H1 (cell line): ENCODE measurements at regions not wholly inside any gene's neighbourhood (a gene's known extent, or its start where the extent isn't known, plus 50 kb on each side); places are given as distances from the start of the nearest gene placed in this dataset.

Experiments
- EGR1 ChIP-seq: IDR thresholded peaks from 2 replicates; pipeline ENCODE4 v1.6.1; 2011; ENCODE audit warnings: low read depth, low read length, borderline replicate concordance
- FOSL1 ChIP-seq: IDR thresholded peaks from 2 replicates; pipeline ENCODE4 v1.6.1; 2011; ENCODE audit warnings: mild to moderate bottlenecking, low read depth, low read length, moderate library complexity; ENCODE audit not compliant: insufficient read depth
- HDAC2 ChIP-seq, 2 experiments: fragments of 300-600 bp in 1 of 2; sonication (generic) in 1 of 2; IDR thresholded peaks; 2 replicates each; pipeline ENCODE4 v1.6.1; 2011 to 2012; ENCODE audit warnings: low read depth in 2 of 2, low read length in 2 of 2, mild to moderate bottlenecking in 2 of 2, moderate library complexity in 2 of 2, borderline replicate concordance in 1 of 2, inconsistent platforms in 1 of 2
- SAP30 ChIP-seq: fragments of 300-600 bp; sonication (generic); IDR thresholded peaks from 2 replicates; pipeline ENCODE4 v1.7.1; 2012; ENCODE audit warnings: low read length, moderate library complexity, mild to moderate bottlenecking, inconsistent platforms; ENCODE audit not compliant: insufficient read depth, insufficient replicate concordance

DNA sequence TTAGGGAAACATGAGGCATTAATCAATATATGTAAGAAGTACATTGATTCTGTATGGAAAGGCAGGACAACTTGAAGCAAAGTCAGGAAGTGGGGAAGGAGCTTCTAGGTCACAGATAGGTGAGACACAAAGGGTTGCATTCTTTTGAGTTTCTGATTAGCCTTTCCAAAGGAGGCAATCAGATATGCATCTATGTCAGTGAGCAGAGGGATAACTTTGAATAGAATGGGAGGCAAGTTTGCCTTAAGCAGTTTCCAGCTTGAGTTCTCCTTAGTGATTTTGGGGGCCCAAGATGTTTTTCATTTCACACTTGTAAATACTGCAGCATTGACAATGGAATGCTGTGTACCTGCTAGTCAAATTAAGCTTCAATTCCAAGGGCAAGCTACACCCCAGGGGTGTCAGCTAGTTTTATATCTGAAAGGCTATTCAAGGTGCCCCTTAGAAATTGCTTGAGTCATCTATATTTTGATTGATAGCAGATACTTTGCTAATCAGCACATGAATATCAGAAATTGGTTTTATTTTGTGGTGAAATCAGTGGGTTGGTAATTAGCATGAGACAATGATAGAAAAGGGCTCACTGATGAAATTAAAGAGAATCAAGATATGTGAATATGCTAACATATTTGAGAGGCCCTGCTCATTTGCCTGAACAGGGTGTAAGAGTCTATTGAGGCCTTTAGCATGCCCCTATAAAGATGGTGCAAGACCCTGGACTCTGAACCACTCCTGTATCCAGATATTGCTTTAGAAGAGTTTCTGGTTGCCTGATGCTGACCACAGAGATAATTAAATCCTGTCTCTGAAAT is 131.5 kb downstream of the TMEM17 start (continued):
- TF ChIP-seq SAP30 (no peak), HDAC2 (IDR thresholded peaks at IDR 0.05; ENCODE audit: borderline replicate concordance in 1 of 2, low read depth in 2 of 2, low read length in 2 of 2) (no peak), EGR1 (no peak), FOSL1 (no peak)
